WTC11 (cell line): ENCODE measurements at regions not wholly inside any gene's neighbourhood (a gene's known extent, or its start where the extent isn't known, plus 50 kb on each side); places are given as distances from the start of the nearest gene placed in this dataset.

Experiments used
- ATAC-seq: fragments of 200-7000 bp; cut with Tn5 transposase; 2 replicates; pipeline ENCODE4 v1.10.0; 2021; ENCODE audit warnings: mild to moderate bottlenecking, moderate library complexity
- CTCF ChIA-PET: fragments of 300-600 bp; sonication (Branson Sonifier 250); formaldehyde crosslinking; loops from one replicate; lab custom pipeline; 2021; ENCODE audit warnings: antibody characterized with exemption; lab: Charles Lee
- POLR2A ChIA-PET: fragments of 350-600 bp; sonication (Branson Sonifier 250); formaldehyde crosslinking; loops from one replicate; lab custom pipeline; 2021; ENCODE audit warnings: antibody characterized with exemption; lab: Charles Lee
- DNase-seq: peaks from one replicate; pipeline ENCODE4 v3.0.0; 2021; ENCODE audit warnings: low spot score
- H3K27ac Mint-ChIP-seq: 2 replicates; pipeline ENCODE4 v1.8.0; 2021; ENCODE audit warnings: mixed read lengths
- H3K27me3 Mint-ChIP-seq: 2 replicates; pipeline ENCODE4 v1.8.0; 2021; ENCODE audit warnings: low read depth, mild to moderate bottlenecking, moderate library complexity, mixed read lengths
- H3K36me3 Mint-ChIP-seq: 2 replicates; pipeline ENCODE4 v1.8.0; 2021; ENCODE audit warnings: mixed read lengths
- H3K4me1 Mint-ChIP-seq: 2 replicates; pipeline ENCODE4 v1.8.0; 2022; ENCODE audit warnings: mixed read lengths
- H3K4me3 Mint-ChIP-seq: 2 replicates; pipeline ENCODE4 v1.8.0; 2021; ENCODE audit warnings: mild to moderate bottlenecking, moderate library complexity, mixed read lengths
- H3K9me3 Mint-ChIP-seq: 2 replicates; pipeline ENCODE4 v1.8.0; 2021; ENCODE audit warnings: mixed read lengths
- ETV6 ChIP-seq: sonication (generic); formaldehyde crosslinking; IDR thresholded peaks from 2 replicates; pipeline ENCODE4 v1.8.1; 2022; ENCODE audit warnings: mild to moderate bottlenecking, missing genetic modification reagents
- FOXJ3 ChIP-seq: sonication (generic); formaldehyde crosslinking; IDR thresholded peaks from 2 replicates; pipeline ENCODE4 v1.9.0; 2021; ENCODE audit warnings: missing genetic modification reagents, mild to moderate bottlenecking, borderline replicate concordance
- GTF2I ChIP-seq: fragments of 250-450 bp; sonication (Bioruptor Pico); conservative IDR thresholded peaks from 2 replicates; pipeline ENCODE4 v1.4.0; 2021; ENCODE audit warnings: mild to moderate bottlenecking
- IRF2 ChIP-seq: sonication (generic); formaldehyde crosslinking; IDR thresholded peaks from 2 replicates; pipeline ENCODE4 v1.8.0; 2022; ENCODE audit warnings: low read depth, missing genetic modification reagents, borderline replicate concordance
- NFYB ChIP-seq: sonication (generic); formaldehyde crosslinking; conservative IDR thresholded peaks from 2 replicates; pipeline ENCODE4 v1.8.0; 2022; ENCODE audit warnings: low read depth, missing genetic modification reagents
- NR1H2 ChIP-seq: sonication (generic); formaldehyde crosslinking; IDR thresholded peaks from 2 replicates; pipeline ENCODE4 v1.9.0; 2021; ENCODE audit warnings: mild to moderate bottlenecking, moderate library complexity, missing genetic modification reagents
- SMAD4 ChIP-seq: sonication (generic); formaldehyde crosslinking; IDR thresholded peaks from 2 replicates; pipeline ENCODE4 v1.8.0; 2022; ENCODE audit warnings: mild to moderate bottlenecking, missing genetic modification reagents
- TCF7 ChIP-seq: sonication (generic); formaldehyde crosslinking; IDR thresholded peaks from 2 replicates; pipeline ENCODE4 v1.8.0; 2022; ENCODE audit warnings: mild to moderate bottlenecking, low read depth, missing genetic modification reagents, moderate library complexity
- TEAD1 ChIP-seq: sonication (generic); formaldehyde crosslinking; IDR thresholded peaks from 2 replicates; pipeline ENCODE4 v1.8.0; 2022; ENCODE audit warnings: mild to moderate bottlenecking, missing genetic modification reagents
- TP53 ChIP-seq: sonication (generic); formaldehyde crosslinking; IDR thresholded peaks from 2 replicates; pipeline ENCODE4 v1.8.1; 2023; ENCODE audit warnings: mild to moderate bottlenecking, missing genetic modification reagents
- ZNF423 ChIP-seq: fragments of 250-450 bp; sonication (Bioruptor Pico); IDR thresholded peaks from 2 replicates; pipeline ENCODE4 v2.1.2; 2022; ENCODE audit warnings: mild to moderate bottlenecking, moderate library complexity
- TF ChIP-seq, protein P1 (sequence below): sonication (generic); formaldehyde crosslinking; IDR thresholded peaks from 2 replicates; pipeline ENCODE4 v1.8.1; 2022; ENCODE audit warnings: mild to moderate bottlenecking, missing genetic modification reagents, moderate library complexity, borderline replicate concordance
- TF ChIP-seq, protein P2 (sequence below): fragments of 250-450 bp; sonication (Bioruptor Pico); IDR thresholded peaks from 2 replicates; pipeline ENCODE4 v1.9.0; 2021; ENCODE audit warnings: mild to moderate bottlenecking
- TF ChIP-seq, protein P3 (sequence below): sonication (generic); formaldehyde crosslinking; IDR thresholded peaks from 2 replicates; pipeline ENCODE4 v1.8.1; 2023; ENCODE audit warnings: mild to moderate bottlenecking, moderate library complexity, missing genetic modification reagents
- TF ChIP-seq, protein P4 (sequence below): sonication (generic); formaldehyde crosslinking; IDR thresholded peaks from 2 replicates; pipeline ENCODE4 v1.8.1; 2023; ENCODE audit warnings: mild to moderate bottlenecking, missing genetic modification reagents
- TF ChIP-seq, protein P5 (sequence below): sonication (generic); formaldehyde crosslinking; IDR thresholded peaks from 2 replicates; pipeline ENCODE4 v1.8.0; 2023; ENCODE audit warnings: missing genetic modification reagents, mild to moderate bottlenecking, borderline replicate concordance
- TF ChIP-seq, protein P6 (sequence below): sonication (generic); formaldehyde crosslinking; IDR thresholded peaks from 2 replicates; pipeline ENCODE4 v1.8.1; 2023; ENCODE audit warnings: mild to moderate bottlenecking, missing genetic modification reagents, moderate library complexity

DNA sequence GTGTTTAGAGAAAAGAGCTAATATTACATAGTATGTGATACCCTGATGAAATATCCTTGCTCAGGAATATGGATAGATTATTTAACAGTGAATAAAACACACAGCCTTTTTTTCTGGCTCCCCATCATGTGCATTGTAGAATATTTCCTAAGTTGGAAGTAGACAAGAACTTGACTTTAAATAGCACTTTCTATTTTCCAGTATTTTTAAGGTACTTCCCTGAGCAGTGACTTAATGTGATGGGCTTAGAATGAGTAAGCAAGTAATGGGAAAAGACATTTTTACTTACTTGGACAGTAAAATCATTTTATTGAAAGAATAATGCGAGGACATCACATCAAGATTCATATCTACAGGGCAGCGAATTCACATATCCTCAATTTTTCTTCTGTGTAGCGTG, 176.7 kb upstream of the SLC8A1 start (continued):
- TF ChIP-seq, protein P1, sequence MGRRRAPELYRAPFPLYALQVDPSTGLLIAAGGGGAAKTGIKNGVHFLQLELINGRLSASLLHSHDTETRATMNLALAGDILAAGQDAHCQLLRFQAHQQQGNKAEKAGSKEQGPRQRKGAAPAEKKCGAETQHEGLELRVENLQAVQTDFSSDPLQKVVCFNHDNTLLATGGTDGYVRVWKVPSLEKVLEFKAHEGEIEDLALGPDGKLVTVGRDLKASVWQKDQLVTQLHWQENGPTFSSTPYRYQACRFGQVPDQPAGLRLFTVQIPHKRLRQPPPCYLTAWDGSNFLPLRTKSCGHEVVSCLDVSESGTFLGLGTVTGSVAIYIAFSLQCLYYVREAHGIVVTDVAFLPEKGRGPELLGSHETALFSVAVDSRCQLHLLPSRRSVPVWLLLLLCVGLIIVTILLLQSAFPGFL (CRISPR knock-in tag) = no peak
- no peak for TF ChIP-seq ZNF423 (CRISPR knock-in tag)
- TF ChIP-seq FOXJ3 = no peak

DNA sequence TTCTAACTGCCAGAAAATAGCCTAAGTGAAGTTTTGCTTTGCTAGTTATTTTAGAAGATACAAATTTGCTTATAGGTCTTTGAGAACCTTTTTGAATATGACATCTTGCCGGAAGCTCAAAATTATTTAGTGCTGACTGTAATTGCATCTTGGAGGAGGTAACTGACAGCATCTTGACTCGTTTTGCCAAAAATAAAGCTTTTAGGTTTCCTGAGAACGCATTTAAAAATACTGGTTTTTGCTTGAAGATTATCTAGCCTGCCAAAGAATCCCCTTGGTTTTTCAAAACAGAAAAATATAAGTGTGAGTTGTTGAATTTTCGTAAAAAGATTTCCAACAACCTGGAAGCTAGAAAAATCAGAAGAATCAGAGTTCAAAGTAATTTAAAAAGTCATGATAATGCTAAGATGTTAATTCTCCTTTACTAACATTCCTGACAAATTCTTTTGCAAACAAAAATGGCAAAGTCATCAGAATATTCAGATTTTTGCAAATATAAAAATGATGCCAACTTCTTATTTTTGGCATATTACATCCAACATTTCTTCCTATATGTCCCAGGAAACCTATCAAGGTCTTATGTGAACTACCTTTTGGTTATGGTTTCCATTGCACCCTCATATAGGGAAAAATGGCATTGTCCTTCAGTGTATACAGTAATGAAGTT, 178.0 kb upstream of the SLC8A1 start:
- H3K4me1 Mint-ChIP-seq = no peaks in the 10 kb centered on the region
- no peak for ATAC-seq
- ChIA-PET POLR2A (no interaction called here), CTCF (no interaction called here)
- no peaks in the 10 kb centered on the region for H3K9me3 Mint-ChIP-seq
- H3K27ac Mint-ChIP-seq = no peak overlapping the region
- no peak overlapping the region for H3K4me3 Mint-ChIP-seq
- TF ChIP-seq SMAD4 (CRISPR knock-in tag) = no peak
- no peak for TF ChIP-seq TCF7 (CRISPR knock-in tag)
- TF ChIP-seq, protein P2, sequence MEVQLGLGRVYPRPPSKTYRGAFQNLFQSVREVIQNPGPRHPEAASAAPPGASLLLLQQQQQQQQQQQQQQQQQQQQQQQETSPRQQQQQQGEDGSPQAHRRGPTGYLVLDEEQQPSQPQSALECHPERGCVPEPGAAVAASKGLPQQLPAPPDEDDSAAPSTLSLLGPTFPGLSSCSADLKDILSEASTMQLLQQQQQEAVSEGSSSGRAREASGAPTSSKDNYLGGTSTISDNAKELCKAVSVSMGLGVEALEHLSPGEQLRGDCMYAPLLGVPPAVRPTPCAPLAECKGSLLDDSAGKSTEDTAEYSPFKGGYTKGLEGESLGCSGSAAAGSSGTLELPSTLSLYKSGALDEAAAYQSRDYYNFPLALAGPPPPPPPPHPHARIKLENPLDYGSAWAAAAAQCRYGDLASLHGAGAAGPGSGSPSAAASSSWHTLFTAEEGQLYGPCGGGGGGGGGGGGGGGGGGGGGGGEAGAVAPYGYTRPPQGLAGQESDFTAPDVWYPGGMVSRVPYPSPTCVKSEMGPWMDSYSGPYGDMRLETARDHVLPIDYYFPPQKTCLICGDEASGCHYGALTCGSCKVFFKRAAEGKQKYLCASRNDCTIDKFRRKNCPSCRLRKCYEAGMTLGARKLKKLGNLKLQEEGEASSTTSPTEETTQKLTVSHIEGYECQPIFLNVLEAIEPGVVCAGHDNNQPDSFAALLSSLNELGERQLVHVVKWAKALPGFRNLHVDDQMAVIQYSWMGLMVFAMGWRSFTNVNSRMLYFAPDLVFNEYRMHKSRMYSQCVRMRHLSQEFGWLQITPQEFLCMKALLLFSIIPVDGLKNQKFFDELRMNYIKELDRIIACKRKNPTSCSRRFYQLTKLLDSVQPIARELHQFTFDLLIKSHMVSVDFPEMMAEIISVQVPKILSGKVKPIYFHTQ (CRISPR knock-in tag) = no peak
- no peak for TF ChIP-seq NFYB (CRISPR knock-in tag)
- TF ChIP-seq TEAD1 (CRISPR knock-in tag) = no peak
- TF ChIP-seq GTF2I (CRISPR knock-in tag) = no peak
- no peak for TF ChIP-seq TP53
- no peak for TF ChIP-seq NR1H2 (CRISPR knock-in tag)
- TF ChIP-seq, protein P3, sequence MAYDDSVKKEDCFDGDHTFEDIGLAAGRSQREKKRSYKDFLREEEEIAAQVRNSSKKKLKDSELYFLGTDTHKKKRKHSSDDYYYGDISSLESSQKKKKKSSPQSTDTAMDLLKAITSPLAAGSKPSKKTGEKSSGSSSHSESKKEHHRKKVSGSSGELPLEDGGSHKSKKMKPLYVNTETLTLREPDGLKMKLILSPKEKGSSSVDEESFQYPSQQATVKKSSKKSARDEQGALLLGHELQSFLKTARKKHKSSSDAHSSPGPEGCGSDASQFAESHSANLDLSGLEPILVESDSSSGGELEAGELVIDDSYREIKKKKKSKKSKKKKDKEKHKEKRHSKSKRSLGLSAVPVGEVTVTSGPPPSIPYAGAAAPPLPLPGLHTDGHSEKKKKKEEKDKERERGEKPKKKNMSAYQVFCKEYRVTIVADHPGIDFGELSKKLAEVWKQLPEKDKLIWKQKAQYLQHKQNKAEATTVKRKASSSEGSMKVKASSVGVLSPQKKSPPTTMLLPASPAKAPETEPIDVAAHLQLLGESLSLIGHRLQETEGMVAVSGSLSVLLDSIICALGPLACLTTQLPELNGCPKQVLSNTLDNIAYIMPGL = no peak
- TF ChIP-seq, protein P4, sequence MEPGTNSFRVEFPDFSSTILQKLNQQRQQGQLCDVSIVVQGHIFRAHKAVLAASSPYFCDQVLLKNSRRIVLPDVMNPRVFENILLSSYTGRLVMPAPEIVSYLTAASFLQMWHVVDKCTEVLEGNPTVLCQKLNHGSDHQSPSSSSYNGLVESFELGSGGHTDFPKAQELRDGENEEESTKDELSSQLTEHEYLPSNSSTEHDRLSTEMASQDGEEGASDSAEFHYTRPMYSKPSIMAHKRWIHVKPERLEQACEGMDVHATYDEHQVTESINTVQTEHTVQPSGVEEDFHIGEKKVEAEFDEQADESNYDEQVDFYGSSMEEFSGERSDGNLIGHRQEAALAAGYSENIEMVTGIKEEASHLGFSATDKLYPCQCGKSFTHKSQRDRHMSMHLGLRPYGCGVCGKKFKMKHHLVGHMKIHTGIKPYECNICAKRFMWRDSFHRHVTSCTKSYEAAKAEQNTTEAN (CRISPR knock-in tag) = no peak
- H3K27me3 Mint-ChIP-seq = no peaks in the 10 kb centered on the region
- DNase-seq = no peak
- H3K36me3 Mint-ChIP-seq = no peaks in the 10 kb centered on the region

DNA sequence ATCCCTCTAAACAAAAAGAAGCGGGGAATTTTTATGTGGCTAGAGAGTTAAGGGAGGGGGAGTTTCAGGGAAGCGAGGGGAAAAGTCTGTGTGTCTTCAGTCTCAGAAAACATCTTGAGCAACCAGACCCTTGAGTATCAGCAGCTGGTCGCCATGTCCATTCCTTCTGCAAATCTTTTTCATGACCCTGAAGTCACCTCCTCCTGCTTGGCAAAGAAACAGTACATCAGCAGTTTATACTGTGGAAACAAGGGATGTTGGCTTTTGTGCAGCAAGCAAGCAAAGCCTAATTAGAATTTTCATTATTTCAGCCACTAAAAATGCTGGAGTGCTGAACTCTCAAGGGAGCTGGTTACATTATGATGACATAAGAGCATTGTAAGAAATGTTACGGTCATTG, 187.4 kb upstream of the SLC8A1 start:
- no peaks in the 10 kb centered on the region for H3K27me3 Mint-ChIP-seq
- no peak overlapping the region for H3K4me3 Mint-ChIP-seq
- no peaks in the 10 kb centered on the region for H3K36me3 Mint-ChIP-seq
- no peaks in the 10 kb centered on the region for H3K4me1 Mint-ChIP-seq
- TF ChIP-seq, protein P1 (CRISPR knock-in tag) = no peak
- TF ChIP-seq ETV6 (CRISPR knock-in tag) = no peak
- no peak for TF ChIP-seq IRF2
- TF ChIP-seq, protein P5, sequence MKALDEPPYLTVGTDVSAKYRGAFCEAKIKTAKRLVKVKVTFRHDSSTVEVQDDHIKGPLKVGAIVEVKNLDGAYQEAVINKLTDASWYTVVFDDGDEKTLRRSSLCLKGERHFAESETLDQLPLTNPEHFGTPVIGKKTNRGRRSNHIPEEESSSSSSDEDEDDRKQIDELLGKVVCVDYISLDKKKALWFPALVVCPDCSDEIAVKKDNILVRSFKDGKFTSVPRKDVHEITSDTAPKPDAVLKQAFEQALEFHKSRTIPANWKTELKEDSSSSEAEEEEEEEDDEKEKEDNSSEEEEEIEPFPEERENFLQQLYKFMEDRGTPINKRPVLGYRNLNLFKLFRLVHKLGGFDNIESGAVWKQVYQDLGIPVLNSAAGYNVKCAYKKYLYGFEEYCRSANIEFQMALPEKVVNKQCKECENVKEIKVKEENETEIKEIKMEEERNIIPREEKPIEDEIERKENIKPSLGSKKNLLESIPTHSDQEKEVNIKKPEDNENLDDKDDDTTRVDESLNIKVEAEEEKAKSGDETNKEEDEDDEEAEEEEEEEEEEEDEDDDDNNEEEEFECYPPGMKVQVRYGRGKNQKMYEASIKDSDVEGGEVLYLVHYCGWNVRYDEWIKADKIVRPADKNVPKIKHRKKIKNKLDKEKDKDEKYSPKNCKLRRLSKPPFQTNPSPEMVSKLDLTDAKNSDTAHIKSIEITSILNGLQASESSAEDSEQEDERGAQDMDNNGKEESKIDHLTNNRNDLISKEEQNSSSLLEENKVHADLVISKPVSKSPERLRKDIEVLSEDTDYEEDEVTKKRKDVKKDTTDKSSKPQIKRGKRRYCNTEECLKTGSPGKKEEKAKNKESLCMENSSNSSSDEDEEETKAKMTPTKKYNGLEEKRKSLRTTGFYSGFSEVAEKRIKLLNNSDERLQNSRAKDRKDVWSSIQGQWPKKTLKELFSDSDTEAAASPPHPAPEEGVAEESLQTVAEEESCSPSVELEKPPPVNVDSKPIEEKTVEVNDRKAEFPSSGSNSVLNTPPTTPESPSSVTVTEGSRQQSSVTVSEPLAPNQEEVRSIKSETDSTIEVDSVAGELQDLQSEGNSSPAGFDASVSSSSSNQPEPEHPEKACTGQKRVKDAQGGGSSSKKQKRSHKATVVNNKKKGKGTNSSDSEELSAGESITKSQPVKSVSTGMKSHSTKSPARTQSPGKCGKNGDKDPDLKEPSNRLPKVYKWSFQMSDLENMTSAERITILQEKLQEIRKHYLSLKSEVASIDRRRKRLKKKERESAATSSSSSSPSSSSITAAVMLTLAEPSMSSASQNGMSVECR = no peak
- TF ChIP-seq, protein P6, sequence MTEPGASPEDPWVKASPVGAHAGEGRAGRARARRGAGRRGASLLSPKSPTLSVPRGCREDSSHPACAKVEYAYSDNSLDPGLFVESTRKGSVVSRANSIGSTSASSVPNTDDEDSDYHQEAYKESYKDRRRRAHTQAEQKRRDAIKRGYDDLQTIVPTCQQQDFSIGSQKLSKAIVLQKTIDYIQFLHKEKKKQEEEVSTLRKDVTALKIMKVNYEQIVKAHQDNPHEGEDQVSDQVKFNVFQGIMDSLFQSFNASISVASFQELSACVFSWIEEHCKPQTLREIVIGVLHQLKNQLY (CRISPR knock-in tag) = no peak
- DNase-seq (no peak), ATAC-seq (no peak)
- ChIA-PET CTCF (no interaction called here), POLR2A (no interaction called here)
- H3K27ac Mint-ChIP-seq = no peak overlapping the region
- no peaks in the 10 kb centered on the region for H3K9me3 Mint-ChIP-seq
